DOHH2 (cell line): ENCODE measurements at regions not wholly inside any gene's neighbourhood (a gene's known extent, or its start where the extent isn't known, plus 50 kb on each side); places are given as distances from the start of the nearest gene placed in this dataset.

Experiments used
- CTCF ChIP-seq: fragments of 200-600 bp; sonication (generic); IDR thresholded peaks from one replicate; pipeline ENCODE4 v1.5.1; 2014; ENCODE audit warnings: antibody characterized with exemption, mild to moderate bottlenecking, low read depth, low read length; ENCODE audit not compliant: poor library complexity, severe bottlenecking
- EZH2phosphoT487 ChIP-seq: fragments of 200-600 bp; sonication (generic); IDR thresholded peaks from 2 replicates; pipeline ENCODE4 v1.6.1; 2017; ENCODE audit warnings: borderline replicate concordance, mild to moderate bottlenecking, antibody characterized with exemption, low read length, moderate library complexity, mixed read lengths

GRCh38 chr1:228985661-228986060, 250.4 kb downstream of the RHOU start:
- TF ChIP-seq EZH2phosphoT487 (no peak), CTCF (no peak)
